ENCODE measurements at regions not wholly inside any gene's neighbourhood (a gene's known extent, or its start where the extent isn't known, plus 50 kb on each side); places are given as distances from the start of the nearest gene placed in this dataset.
"Not testable (repeated sequence)": the region's sequence is repeated elsewhere in the genome, so short reads cannot be mapped to it uniquely, and the experiment has no call there.

DNA sequence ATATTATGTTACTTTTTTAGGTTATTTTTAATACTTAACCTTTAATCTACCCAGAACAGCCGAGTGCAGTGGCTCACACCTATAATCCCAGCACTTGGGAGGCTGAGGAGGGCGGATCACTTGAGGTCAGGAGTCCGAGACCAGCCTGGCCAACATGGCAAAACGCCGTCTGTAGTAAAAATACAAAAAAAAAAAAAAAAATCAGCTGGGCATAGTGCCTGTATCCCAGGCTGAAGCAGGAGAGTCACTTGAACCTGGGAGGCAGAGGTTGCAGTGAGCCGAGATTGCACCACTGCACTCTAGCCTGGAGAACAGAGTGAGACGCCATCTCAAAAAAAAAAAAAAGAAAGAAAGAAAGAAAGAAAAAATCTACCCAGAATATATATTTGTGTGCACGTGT, 939.8 kb downstream of the TYW1 start:
- not testable (repeated sequence) for TF ChIP-seq POLR2A (IDR thresholded peaks at IDR 0.05)
- TF ChIP-seq, protein P1, sequence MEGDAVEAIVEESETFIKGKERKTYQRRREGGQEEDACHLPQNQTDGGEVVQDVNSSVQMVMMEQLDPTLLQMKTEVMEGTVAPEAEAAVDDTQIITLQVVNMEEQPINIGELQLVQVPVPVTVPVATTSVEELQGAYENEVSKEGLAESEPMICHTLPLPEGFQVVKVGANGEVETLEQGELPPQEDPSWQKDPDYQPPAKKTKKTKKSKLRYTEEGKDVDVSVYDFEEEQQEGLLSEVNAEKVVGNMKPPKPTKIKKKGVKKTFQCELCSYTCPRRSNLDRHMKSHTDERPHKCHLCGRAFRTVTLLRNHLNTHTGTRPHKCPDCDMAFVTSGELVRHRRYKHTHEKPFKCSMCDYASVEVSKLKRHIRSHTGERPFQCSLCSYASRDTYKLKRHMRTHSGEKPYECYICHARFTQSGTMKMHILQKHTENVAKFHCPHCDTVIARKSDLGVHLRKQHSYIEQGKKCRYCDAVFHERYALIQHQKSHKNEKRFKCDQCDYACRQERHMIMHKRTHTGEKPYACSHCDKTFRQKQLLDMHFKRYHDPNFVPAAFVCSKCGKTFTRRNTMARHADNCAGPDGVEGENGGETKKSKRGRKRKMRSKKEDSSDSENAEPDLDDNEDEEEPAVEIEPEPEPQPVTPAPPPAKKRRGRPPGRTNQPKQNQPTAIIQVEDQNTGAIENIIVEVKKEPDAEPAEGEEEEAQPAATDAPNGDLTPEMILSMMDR (IDR thresholded peaks at IDR 0.05), result not testable (repeated sequence)
